GM19324 (cell line): ENCODE measurements at regions not wholly inside any gene's neighbourhood (a gene's known extent, or its start where the extent isn't known, plus 50 kb on each side); places are given as distances from the start of the nearest gene placed in this dataset.

ENCODE experiments used
- ATAC-seq: cut with Tn5 transposase; IDR thresholded peaks from one replicate; pipeline ENCODE4 v1.9.1; 2021; ENCODE audit warnings: mild to moderate bottlenecking, moderate library complexity; ENCODE audit not compliant: unreplicated experiment, low FRiP score

DNA sequence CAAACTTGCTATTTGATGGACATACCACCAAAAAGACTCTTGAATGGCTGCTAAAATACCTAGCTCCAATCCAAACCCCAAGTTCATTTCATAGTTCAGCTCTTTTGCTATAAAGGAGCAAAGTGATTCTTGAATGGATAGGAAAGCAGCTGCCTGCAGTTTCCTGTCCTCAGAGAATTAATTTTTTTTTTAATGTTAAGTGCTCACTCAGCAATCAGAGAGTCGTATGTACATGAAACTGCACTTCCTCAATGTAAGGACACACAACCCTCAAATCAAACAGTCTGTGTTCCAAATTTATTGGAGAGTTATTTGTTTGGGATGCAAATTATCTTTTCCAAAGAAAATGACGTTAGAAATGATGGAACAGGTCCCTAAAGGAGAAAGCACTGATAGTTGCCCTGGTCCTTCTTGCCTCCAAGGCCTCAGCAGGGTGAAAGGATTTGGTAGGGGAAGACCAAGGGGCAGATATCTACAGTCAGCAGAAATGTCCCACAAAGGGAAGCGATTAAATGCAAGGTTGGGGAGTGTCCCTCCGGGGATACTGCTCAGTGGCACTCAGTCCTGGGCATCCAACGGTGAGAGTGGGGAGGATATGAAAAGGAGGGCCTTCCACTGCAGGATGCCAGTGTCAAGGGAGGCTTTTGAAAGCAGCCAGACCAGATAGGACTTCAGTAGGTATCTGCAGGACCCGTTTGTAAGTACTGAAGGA is 67.2 kb upstream of the RASGEF1B start:
- no peak for ATAC-seq

- ATAC-seq = no peak
Observed at GRCh38 chr4:81531410-81531809, 59.7 kb upstream of the RASGEF1B start.

DNA sequence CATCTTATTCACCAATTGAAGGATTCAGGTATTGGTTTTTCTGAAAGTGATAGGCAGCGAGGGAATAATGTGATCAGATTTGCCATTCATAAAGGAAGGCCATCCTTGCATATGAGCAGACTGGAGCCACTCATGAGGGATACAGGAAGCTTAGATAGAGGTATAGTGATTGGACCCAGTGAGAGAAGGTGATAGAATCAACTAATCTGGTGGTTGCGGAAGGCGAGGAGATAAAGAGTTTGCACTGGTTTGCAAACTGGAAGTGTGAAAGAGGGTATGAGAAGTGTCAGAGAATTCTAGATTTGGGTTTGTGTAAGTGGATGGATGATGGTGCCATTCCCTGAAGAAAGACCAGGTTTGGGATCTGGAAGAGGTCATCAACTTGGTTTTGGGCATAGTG is 57.3 kb upstream of the RASGEF1B start:
- ATAC-seq = no peak

DNA sequence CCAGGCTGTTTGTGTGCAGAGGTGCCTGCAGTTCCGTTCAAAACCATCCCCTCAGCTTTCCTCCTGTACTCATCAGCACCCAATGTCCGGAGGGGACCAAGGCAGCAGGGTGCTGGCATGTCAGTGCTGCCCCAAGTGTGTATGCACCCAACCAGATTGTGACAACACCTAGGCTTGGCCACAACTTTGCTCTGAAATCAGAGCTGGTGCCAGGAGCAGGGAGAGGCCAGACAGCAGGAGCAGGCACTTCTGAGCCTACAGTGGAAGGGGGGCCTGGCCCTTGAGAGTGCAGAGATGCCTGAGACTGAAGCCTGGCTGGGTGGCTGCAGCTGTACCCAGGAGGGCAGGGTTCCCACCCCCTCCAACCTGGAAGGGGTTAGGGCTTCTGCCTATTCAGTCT is 56.5 kb upstream of the RASGEF1B start:
- no peak for ATAC-seq

DNA sequence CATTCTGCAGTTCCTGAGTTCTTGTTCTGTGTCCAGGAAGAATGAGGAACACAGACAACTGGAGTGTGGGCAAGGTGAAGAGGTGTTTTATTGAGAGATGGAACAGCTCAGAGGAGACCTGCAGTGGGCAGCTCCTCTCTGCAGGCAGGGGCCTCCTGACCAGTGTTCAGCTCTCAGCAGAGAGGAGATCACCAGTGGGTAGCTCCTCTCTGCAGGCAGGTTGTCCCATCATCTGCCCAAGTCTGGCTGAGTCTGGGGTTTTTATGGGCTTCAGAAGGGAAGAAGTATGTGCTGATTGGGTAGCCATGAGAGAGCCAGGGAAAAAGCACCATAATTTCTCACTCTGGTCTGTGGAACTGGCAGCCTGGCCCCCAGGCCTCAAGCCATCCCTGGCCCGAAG is 56.0 kb upstream of the RASGEF1B start:
- no peak for ATAC-seq

DNA sequence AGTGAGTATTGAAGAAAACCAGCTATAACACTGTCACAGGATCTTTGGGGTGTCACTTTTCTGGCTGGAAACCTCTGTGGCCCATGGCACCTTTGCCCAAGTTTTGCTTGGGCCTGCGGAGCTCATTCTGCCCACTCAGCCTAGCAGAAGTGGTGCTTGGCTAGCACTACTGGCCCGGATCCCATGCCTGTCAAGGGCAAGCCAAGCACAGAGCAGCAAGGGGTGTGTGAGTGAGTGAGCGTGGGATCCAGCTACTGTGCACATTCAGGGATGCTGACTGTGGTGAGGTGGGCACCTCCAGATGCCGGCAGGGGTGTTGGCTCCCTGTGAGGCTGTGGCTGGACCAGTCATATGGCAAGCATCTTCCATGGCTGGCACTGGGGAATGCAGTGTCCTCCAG is 55.4 kb upstream of the RASGEF1B start:
- ATAC-seq = no peak

GRCh38 chr4:81526706-81527105 is 55.0 kb upstream of the RASGEF1B start:
- no peak for ATAC-seq

DNA sequence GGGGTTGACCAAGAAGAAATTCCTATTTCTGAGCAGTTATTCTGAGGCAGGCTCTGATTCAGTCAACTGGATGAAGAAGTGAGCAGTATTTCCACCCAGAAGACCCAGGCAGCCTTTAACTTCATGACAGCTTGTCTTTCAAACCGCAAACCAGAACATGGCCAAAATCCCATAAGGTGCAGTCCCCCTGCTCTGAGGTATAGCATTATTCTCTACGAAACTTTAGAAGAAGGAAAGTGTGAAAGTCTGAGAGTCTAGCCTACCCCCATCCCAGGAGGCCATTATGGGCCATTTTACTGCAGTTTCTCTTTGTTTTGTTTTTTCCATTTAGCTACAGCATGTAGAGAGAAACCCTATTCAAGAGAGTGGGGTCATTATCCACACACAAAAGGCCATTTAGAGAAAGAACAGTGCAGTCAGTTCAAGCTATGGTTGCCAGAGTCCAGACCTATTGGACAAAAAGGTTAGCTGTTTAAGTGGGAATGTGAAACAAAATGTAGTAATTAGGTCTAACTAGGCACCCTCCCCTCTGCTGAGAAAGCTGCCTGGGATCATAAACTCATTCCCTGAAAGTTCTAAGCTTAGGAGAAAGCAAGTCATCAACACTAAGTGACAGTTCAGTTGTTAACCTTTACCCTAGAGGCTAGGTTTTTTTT is 52.1 kb upstream of the RASGEF1B start:
- ATAC-seq = peak; percentile 81

- no peak for ATAC-seq
Observed at GRCh38 chr4:81522711-81523110, 51.0 kb upstream of the RASGEF1B start.

DNA sequence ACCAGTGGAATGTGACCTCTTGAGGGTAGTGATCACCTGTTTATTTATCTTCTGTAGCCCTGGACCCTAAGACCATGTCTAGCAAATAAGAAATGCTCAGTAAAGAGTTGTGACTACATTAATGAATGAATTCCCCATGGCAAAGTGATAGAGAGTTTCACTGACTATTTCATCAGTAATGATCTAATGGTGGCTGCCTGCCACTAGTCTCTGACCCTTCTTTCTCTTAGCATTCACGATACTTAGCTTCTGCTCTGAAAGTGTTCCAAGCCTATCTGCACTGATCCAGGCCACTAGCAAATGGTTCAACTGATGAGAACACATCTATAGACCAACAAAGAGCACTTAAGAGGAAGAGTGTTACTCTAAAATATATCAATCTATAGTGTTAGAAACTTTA is 50.0 kb upstream of the RASGEF1B start:
- no peak for ATAC-seq
